ENCODE measurements at regions not wholly inside any gene's neighbourhood (a gene's known extent, or its start where the extent isn't known, plus 50 kb on each side); places are given as distances from the start of the nearest gene placed in this dataset.

- no peak for ATAC-seq (ENCODE audit: low read depth)
- H3K27me3 ChIP-seq (ENCODE audit: insufficient read depth, poor library complexity, severe bottlenecking), result no peaks in the 10 kb centered on the region
- TF ChIP-seq CTCF (IDR thresholded peaks at IDR 0.05; ENCODE audit: poor library complexity, severe bottlenecking), result no peak
- no peak overlapping the region for H3K4me3 ChIP-seq (ENCODE audit: severe bottlenecking)
- H3K36me3 ChIP-seq (ENCODE audit: low read depth), result no peaks in the 10 kb centered on the region
- H3K27ac ChIP-seq (ENCODE audit: poor library complexity, severe bottlenecking), result no peak overlapping the region
- no peaks in the 10 kb centered on the region for H3K4me1 ChIP-seq (ENCODE audit: insufficient read depth, poor library complexity, severe bottlenecking)
- H3K9me3 ChIP-seq (ENCODE audit: severe bottlenecking), result no peaks in the 10 kb centered on the region
- no peak for DNase-seq (ENCODE audit: low spot score)
These were observed 134.5 kb upstream of the PCDH10 start for GRCh38 chr4:133014473-133015135.

DNA sequence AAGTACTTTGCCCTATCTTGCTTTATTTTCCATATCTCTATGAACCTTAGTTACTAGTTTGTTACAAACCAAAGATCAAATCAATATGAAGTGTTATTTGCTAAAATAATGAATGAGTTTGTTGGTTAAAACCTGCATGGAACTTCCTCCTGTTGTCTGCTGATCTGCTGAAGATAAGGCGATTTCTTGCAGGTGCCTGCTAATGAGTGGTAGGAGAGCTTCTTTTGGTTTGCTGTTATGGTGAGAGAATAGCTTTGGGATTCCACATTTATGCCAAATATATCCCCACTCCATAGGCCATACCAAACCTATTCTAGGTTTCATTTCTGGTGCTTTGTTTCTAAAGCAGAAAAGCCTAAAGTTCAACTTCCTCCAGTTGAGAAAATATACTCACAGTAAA, 103.8 kb upstream of the PCDH10 start:
- Histone ChIP-seq H3K27me3 (ENCODE audit: insufficient read depth, poor library complexity, severe bottlenecking) (no peaks in the 10 kb centered on the region), H3K4me3 (ENCODE audit: severe bottlenecking) (no peak overlapping the region), H3K4me1 (ENCODE audit: insufficient read depth, poor library complexity, severe bottlenecking) (no peaks in the 10 kb centered on the region), H3K27ac (ENCODE audit: poor library complexity, severe bottlenecking) (no peak overlapping the region), H3K36me3 (ENCODE audit: low read depth) (no peaks in the 10 kb centered on the region), H3K9me3 (ENCODE audit: severe bottlenecking) (no peaks in the 10 kb centered on the region)
- DNase-seq (ENCODE audit: low spot score), result no peak
- no peak for TF ChIP-seq CTCF (IDR thresholded peaks at IDR 0.05; ENCODE audit: poor library complexity, severe bottlenecking)
- ATAC-seq (ENCODE audit: low read depth), result no peak

DNA sequence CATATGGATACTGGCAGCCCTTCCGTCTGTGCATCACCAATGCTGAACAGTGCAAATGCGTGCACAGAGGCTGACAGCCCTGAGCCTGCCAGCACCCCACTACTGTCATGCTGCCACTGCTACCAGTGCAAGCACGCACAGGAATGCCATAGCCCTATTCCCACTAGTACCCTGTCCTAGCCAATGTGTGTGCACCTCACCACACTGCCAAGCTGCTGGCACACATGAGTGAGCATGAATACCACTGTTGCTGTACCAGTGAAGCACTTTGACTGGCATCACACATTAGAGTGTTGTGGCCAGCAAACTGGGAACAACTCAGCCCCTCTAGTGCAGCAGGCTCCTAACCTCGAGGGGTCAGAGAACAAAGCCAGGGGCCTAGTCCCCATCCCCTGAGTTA, 102.9 kb upstream of the PCDH10 start:
- H3K4me1 ChIP-seq (ENCODE audit: insufficient read depth, poor library complexity, severe bottlenecking), result no peaks in the 10 kb centered on the region

GRCh38 chr4:133058701-133059100, 90.4 kb upstream of the PCDH10 start:
- Histone ChIP-seq H3K27me3 (ENCODE audit: insufficient read depth, poor library complexity, severe bottlenecking) (no peaks in the 10 kb centered on the region), H3K36me3 (ENCODE audit: low read depth) (no peaks in the 10 kb centered on the region), H3K27ac (ENCODE audit: poor library complexity, severe bottlenecking) (no peak overlapping the region), H3K4me1 (ENCODE audit: insufficient read depth, poor library complexity, severe bottlenecking) (no peaks in the 10 kb centered on the region), H3K9me3 (ENCODE audit: severe bottlenecking) (no peaks in the 10 kb centered on the region), H3K4me3 (ENCODE audit: severe bottlenecking) (no peak overlapping the region)
- ATAC-seq (ENCODE audit: low read depth), result no peak
- TF ChIP-seq CTCF (IDR thresholded peaks at IDR 0.05; ENCODE audit: poor library complexity, severe bottlenecking), result no peak
- no peak for DNase-seq (ENCODE audit: low spot score)

More for the DNA sequence above, 102.9 kb upstream of the PCDH10 start:
- Histone ChIP-seq H3K27me3 (ENCODE audit: insufficient read depth, poor library complexity, severe bottlenecking) (no peaks in the 10 kb centered on the region), H3K4me3 (ENCODE audit: severe bottlenecking) (no peak overlapping the region), H3K9me3 (ENCODE audit: severe bottlenecking) (no peaks in the 10 kb centered on the region), H3K36me3 (ENCODE audit: low read depth) (no peaks in the 10 kb centered on the region), H3K27ac (ENCODE audit: poor library complexity, severe bottlenecking) (no peak overlapping the region)
- TF ChIP-seq CTCF (IDR thresholded peaks at IDR 0.05; ENCODE audit: poor library complexity, severe bottlenecking), result no peak
- DNase-seq (ENCODE audit: low spot score) (no peak), ATAC-seq (ENCODE audit: low read depth) (no peak)

DNA sequence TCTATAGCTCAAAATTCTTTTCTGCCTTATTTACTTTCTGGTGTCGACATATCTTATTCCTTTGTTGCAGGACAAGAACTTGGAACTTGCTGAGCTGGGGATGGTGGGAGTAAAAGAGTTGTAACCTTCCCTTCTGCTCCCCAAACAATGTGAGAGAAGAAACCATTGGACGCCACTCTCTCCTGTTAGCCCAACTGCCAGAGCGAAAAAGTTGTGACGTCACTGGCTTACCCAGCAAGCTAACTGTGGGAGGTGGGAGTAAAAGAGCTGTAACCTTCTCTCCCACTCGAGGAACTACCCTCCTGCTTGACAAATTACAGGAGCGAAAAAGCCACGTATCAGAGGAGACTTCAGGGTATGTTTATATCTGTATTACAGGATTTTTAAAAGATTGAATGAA, 90.0 kb upstream of the PCDH10 start:
- H3K9me3 ChIP-seq (ENCODE audit: severe bottlenecking), result no peaks in the 10 kb centered on the region
- H3K27ac ChIP-seq (ENCODE audit: poor library complexity, severe bottlenecking), result no peak overlapping the region
- no peaks in the 10 kb centered on the region for H3K27me3 ChIP-seq (ENCODE audit: insufficient read depth, poor library complexity, severe bottlenecking)
- no peak overlapping the region for H3K4me3 ChIP-seq (ENCODE audit: severe bottlenecking)
- H3K4me1 ChIP-seq (ENCODE audit: insufficient read depth, poor library complexity, severe bottlenecking), result no peaks in the 10 kb centered on the region
- TF ChIP-seq CTCF (IDR thresholded peaks at IDR 0.05; ENCODE audit: poor library complexity, severe bottlenecking), result no peak
- DNase-seq (ENCODE audit: low spot score), result no peak
- ATAC-seq (ENCODE audit: low read depth), result no peak
- no peaks in the 10 kb centered on the region for H3K36me3 ChIP-seq (ENCODE audit: low read depth)

Measured in RWPE2 (cell line).